Right atrium auricular region (tissue), 2 donors: ENCODE measurements at regions not wholly inside any gene's neighbourhood (a gene's known extent, or its start where the extent isn't known, plus 50 kb on each side); places are given as distances from the start of the nearest gene placed in this dataset.

Experiments used
- DNase-seq: peaks from one replicate; pipeline ENCODE4 v3.0.0-alpha.2; 2019; ENCODE audit warnings: low spot score
- H3K27ac ChIP-seq, 2 donors: fragments of 200-600 bp; sonication (generic); 1 replicate in 1 of 2; 2 replicates in 1 of 2; pipeline ENCODE4 v1.5.1; 2016 to 2019
- H3K27me3 ChIP-seq, 2 donors: fragments of 200-600 bp; sonication (generic); one replicate each; pipeline versions ENCODE4 v1.5.1 to v1.6.0; 2017 to 2019
- H3K36me3 ChIP-seq: fragments of 200-600 bp; sonication (generic); one replicate; pipeline ENCODE4 v1.5.1; 2016
- H3K4me1 ChIP-seq, 2 donors: fragments of 200-600 bp; sonication (generic); one replicate each; pipeline versions ENCODE4 v1.5.1 to v1.6.0; 2017 to 2019
- H3K4me3 ChIP-seq, 2 donors: fragments of 200-600 bp; sonication (generic); 1 replicate in 1 of 2; 2 replicates in 1 of 2; pipeline ENCODE4 v1.5.1; 2017 to 2019; ENCODE audit warnings: mild to moderate bottlenecking in 1 of 2, moderate library complexity in 1 of 2
- H3K9me3 ChIP-seq, 2 donors: fragments of 200-600 bp; sonication (generic); one replicate each; pipeline ENCODE4 v1.5.1; 2019
- CTCF ChIP-seq, 2 donors: fragments of 200-600 bp; sonication (generic); IDR thresholded peaks; one replicate each; pipeline ENCODE4 v1.5.1; 2019; ENCODE audit warnings: antibody characterized with exemption in 2 of 2

GRCh38 chr17:27078296-27078695 lies 215.6 kb upstream of the WSB1 start:
- TF ChIP-seq CTCF (IDR thresholded peaks at IDR 0.05): no peak
- DNase-seq: no peak
- Histone ChIP-seq H3K36me3 (no peaks in the 10 kb centered on the region), H3K27ac (no peak overlapping the region), H3K4me1 (no peaks in the 10 kb centered on the region), H3K27me3 (no peaks in the 10 kb centered on the region), H3K4me3 (no peak overlapping the region), H3K9me3 (no peaks in the 10 kb centered on the region)

GRCh38 chr17:27079660-27080059 lies 214.3 kb upstream of the WSB1 start:
- no peak overlapping the region for H3K27ac ChIP-seq
- no peaks in the 10 kb centered on the region for H3K4me1 ChIP-seq
- no peak for DNase-seq
- H3K27me3 ChIP-seq: no peaks in the 10 kb centered on the region
- no peaks in the 10 kb centered on the region for H3K36me3 ChIP-seq
- no peaks in the 10 kb centered on the region for H3K9me3 ChIP-seq
- H3K4me3 ChIP-seq: no peak overlapping the region
- TF ChIP-seq CTCF (IDR thresholded peaks at IDR 0.05): no peak

GRCh38 chr17:27081002-27081638 lies 212.8 kb upstream of the WSB1 start:
- Histone ChIP-seq H3K9me3 (no peaks in the 10 kb centered on the region), H3K27me3 (no peaks in the 10 kb centered on the region), H3K4me3 (no peak overlapping the region), H3K36me3 (no peaks in the 10 kb centered on the region), H3K4me1 (no peaks in the 10 kb centered on the region), H3K27ac (no peak overlapping the region)
- DNase-seq: no peak
- no peak for TF ChIP-seq CTCF (IDR thresholded peaks at IDR 0.05)

- Histone ChIP-seq H3K9me3 (no peaks in the 10 kb centered on the region), H3K27me3 (no peaks in the 10 kb centered on the region), H3K36me3 (no peaks in the 10 kb centered on the region), H3K4me1 (no peaks in the 10 kb centered on the region), H3K27ac (no peak overlapping the region), H3K4me3 (no peak overlapping the region)
- no peak for TF ChIP-seq CTCF (IDR thresholded peaks at IDR 0.05)
- DNase-seq: no peak
Observed at GRCh38 chr17:27082023-27082774, 211.7 kb upstream of the WSB1 start.

- Histone ChIP-seq H3K27me3 (no peaks in the 10 kb centered on the region), H3K4me3 (no peak overlapping the region), H3K36me3 (no peaks in the 10 kb centered on the region), H3K27ac (no peak overlapping the region), H3K9me3 (no peaks in the 10 kb centered on the region), H3K4me1 (no peaks in the 10 kb centered on the region)
- TF ChIP-seq CTCF (IDR thresholded peaks at IDR 0.05): no peak
- DNase-seq: no peak
Observed at GRCh38 chr17:27082775-27083154, 211.1 kb upstream of the WSB1 start.
